HG02840 (cell line): ENCODE measurements at regions not wholly inside any gene's neighbourhood (a gene's known extent, or its start where the extent isn't known, plus 50 kb on each side); places are given as distances from the start of the nearest gene placed in this dataset.
"Not testable (repeated sequence)": the region's sequence is repeated elsewhere in the genome, so short reads cannot be mapped to it uniquely, and the experiment has no call there.

Source experiments
- ATAC-seq: cut with Tn5 transposase; IDR thresholded peaks from one replicate; pipeline ENCODE4 v1.9.1; 2021; ENCODE audit warnings: mild to moderate bottlenecking, moderate library complexity, moderate number of reproducible peaks; ENCODE audit not compliant: unreplicated experiment, low FRiP score

- ATAC-seq = no peak
Measured at GRCh38 chr6:146928503-146928902, 275.7 kb upstream of the STXBP5 start.

- ATAC-seq = no peak
Measured at GRCh38 chr6:146931214-146931613, 273.0 kb upstream of the STXBP5 start.

- ATAC-seq = no peak
Measured at GRCh38 chr6:146937316-146937715, 266.9 kb upstream of the STXBP5 start.

- ATAC-seq = no peak
Measured at GRCh38 chr6:146938266-146938665, 266.0 kb upstream of the STXBP5 start.

- ATAC-seq = not testable (repeated sequence)
Measured at GRCh38 chr6:146939456-146939855, 264.8 kb upstream of the STXBP5 start.

GRCh38 chr6:146943664-146944063 is 260.6 kb upstream of the STXBP5 start:
- no peak for ATAC-seq

GRCh38 chr6:146944077-146944476 is 260.1 kb upstream of the STXBP5 start:
- no peak for ATAC-seq

- ATAC-seq = no peak
Measured at GRCh38 chr6:146944809-146945208, 259.4 kb upstream of the STXBP5 start.

GRCh38 chr6:146946559-146946958 is 257.7 kb upstream of the STXBP5 start:
- no peak for ATAC-seq

- no peak for ATAC-seq
Measured at GRCh38 chr6:146948790-146949342, 255.4 kb upstream of the STXBP5 start.

GRCh38 chr6:146949425-146949824 is 254.8 kb upstream of the STXBP5 start:
- ATAC-seq = no peak

- ATAC-seq = peak; percentile 59
Measured at GRCh38 chr6:146950351-146950835, 253.8 kb upstream of the STXBP5 start.

- ATAC-seq = no peak
Measured at GRCh38 chr6:146955570-146955969, 248.6 kb upstream of the STXBP5 start.

- no peak for ATAC-seq
Measured at GRCh38 chr6:146957181-146958093, 246.8 kb upstream of the STXBP5 start.

- no peak for ATAC-seq
Measured at GRCh38 chr6:146961831-146962230, 242.4 kb upstream of the STXBP5 start.

GRCh38 chr6:146962329-146962728 is 241.9 kb upstream of the STXBP5 start:
- ATAC-seq = no peak

- ATAC-seq = no peak
Measured at GRCh38 chr6:146965110-146965689, 239.0 kb upstream of the STXBP5 start.

GRCh38 chr6:146968041-146968760 is 236.0 kb upstream of the STXBP5 start:
- ATAC-seq = no peak

GRCh38 chr6:146972546-146972945 is 231.7 kb upstream of the STXBP5 start:
- no peak for ATAC-seq

GRCh38 chr6:146974351-146974750 is 229.9 kb upstream of the STXBP5 start:
- ATAC-seq = no peak

- ATAC-seq = no peak
Measured at GRCh38 chr6:146975093-146975492, 229.1 kb upstream of the STXBP5 start.
